GM10266 (cell line): ENCODE measurements at regions not wholly inside any gene's neighbourhood (a gene's known extent, or its start where the extent isn't known, plus 50 kb on each side); places are given as distances from the start of the nearest gene placed in this dataset.
"Not testable (repeated sequence)": the region's sequence is repeated elsewhere in the genome, so short reads cannot be mapped to it uniquely, and the experiment has no call there.

Experiments used
- DNase-seq: peaks from one replicate; pipeline ENCODE4 v3.0.0; 2012; ENCODE audit errors: extremely low spot score
- CTCF ChIP-seq: IDR thresholded peaks from 2 replicates; pipeline ENCODE4 v1.5.1; 2012; ENCODE audit warnings: mild to moderate bottlenecking, low read depth; ENCODE audit not compliant: control insufficient read depth, insufficient read depth; ENCODE audit errors: missing control alignments

GRCh38 chr1:148263128-148263905 lies 111.2 kb upstream of the NBPF11 start:
- no peak for TF ChIP-seq CTCF
- DNase-seq = peak; percentile 79

GRCh38 chr1:148261684-148262083 lies 109.6 kb upstream of the NBPF11 start:
- DNase-seq = not testable (repeated sequence)

DNA sequence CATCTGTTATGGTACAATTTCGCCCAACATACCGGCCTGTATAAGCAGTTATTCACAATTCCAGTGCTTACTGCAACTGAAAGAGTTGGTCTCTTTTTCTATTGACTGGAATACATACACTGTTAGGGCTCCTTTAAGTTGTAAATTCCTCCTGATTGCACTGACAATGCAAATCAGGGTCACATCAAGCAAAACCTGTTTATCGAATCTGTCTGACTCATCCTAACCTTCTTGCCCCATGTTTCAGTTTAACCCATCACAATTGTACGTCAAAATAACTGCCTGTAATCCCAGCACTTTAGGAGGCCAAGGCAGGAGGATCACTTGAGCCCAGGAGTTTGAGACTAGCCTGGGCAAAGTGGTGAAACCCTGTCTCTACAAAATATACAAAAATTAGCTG lies 105.8 kb upstream of the NBPF11 start:
- DNase-seq = not testable (repeated sequence)

GRCh38 chr1:148254611-148255429 lies 102.7 kb upstream of the NBPF11 start:
- peak; percentile 25 for DNase-seq
- TF ChIP-seq CTCF = peak; percentile 59

DNA sequence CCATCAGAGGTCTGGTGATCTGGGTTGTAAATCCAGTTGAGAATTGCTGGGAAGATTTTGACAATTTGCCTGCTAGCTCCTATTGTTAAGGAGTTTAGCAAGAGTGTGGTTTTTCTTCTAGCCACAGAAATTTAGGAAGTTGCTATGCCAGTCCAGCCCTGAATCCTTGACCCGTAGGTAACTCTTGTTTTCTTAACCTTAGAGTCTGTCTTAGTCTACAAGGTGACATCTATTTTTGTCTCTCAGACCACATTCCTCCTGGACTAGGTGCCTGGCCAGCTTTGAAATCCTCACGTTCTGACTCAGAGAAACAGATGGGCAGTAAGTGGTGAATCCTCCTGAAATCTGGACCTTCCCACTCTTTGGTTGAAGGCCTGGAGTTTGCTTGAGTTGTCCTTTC lies 101.7 kb upstream of the NBPF11 start:
- DNase-seq = not testable (repeated sequence)

DNA sequence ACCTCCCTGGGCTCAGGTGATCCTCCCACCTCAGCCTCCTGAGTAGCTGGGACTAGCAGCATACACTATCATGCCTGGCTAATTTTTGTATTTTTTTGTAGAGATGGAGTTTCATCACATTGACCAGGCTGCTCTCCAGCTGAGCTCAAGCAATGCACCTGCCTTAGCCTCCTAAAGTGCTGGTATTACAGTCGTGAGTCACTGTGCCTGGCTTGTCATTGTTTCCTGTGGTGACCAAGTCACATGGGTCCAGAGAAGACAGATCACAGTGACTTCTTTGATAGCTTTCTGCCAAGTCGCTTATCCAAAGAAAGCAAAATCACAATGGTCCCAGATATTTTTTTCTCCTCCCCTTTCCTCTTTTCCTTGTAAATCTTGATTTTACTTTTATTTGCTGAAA lies 96.7 kb upstream of the NBPF11 start:
- not testable (repeated sequence) for DNase-seq

DNA sequence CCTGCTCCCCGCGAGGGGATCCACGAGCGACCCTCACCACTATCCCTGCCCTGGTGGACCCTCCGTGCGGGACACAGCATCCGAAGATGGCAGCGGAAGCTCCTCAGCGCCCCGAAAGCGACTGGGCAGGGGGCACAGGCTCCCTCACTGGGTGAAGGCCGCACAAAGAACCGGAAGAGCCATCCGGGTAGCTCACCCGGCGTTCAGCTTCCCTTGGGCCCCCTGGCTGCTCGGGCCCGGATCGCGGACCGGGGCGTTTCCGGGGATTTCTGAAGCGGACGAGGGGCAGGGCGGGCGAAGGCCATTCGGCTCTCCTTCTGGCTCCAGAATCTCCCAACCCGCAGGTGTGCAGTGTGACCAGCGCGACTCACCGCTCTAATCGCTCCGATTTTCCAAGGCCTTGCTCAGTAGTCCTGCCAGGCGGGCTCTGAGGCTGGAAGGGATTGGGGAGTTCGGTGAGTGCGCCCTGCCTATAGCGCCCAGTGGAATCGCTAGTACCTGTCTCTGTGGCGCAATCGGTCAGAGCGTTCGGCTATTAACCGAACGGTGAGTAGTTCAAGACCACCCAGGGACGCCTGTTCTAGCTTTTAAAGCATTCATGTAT lies 94.3 kb upstream of the NBPF11 start:
- not testable (repeated sequence) for DNase-seq

- not testable (repeated sequence) for DNase-seq
Observed at GRCh38 chr1:148245843-148246242, 93.8 kb upstream of the NBPF11 start.

DNA sequence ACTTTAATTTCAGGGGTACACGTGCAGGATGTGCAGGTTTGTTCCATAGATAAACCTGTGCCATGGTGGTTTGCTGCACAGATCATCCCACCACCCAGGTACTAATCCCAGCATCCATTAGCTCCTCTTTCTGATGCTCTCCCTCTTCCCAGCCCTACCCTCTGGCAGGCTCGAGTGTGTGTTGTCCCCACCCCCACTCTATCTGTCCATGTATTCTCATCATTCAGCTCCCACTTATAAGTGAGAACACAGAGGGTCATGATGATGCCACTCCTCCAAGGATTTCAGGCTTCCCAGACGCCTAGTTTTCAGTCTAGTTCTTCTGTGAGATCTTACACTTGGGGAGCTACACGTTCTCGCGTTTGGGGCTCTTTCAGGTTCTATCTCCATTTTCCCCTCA lies 93.4 kb upstream of the NBPF11 start:
- not testable (repeated sequence) for DNase-seq

- DNase-seq = not testable (repeated sequence)
Observed at GRCh38 chr1:148233250-148233649, 81.2 kb upstream of the NBPF11 start.

GRCh38 chr1:148228846-148229245 lies 76.8 kb upstream of the NBPF11 start:
- not testable (repeated sequence) for DNase-seq

DNA sequence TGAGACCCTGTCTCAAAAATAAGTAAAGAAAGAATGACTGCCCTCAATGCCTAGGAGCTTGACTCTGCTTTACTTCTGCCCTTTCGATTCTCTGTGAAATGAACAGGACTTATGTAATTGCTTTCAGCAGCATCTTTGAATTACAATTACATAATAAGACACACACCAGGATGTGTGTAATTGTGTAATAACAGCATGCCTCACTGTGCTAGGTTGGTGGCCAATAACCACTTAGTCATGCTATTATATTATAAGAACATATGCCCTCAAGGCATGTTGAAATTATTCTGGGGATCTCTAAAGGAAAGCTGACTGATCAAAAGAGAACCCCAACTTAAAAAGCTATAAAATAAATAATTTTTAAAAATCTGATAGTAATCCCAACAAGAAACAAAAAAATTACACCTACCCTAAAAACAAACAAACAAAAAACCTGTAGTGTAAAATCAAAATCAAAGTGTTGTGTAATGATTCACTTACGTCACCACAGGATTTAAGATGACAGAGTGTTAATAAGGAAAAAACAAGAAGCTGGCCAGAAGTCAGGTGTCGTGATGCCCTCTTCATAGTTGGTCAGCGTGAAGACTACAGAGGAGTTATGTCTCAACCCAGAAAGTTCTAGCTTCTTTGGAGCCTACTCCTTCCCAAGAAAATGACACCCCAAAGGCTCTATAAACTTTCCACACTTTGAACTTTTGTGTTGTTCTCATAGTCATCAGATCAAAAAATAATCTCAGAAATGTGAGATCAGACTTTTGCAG lies 70.5 kb upstream of the NBPF11 start:
- not testable (repeated sequence) for DNase-seq

GRCh38 chr1:148221593-148221992 lies 69.5 kb upstream of the NBPF11 start:
- not testable (repeated sequence) for DNase-seq

- DNase-seq = not testable (repeated sequence)
Observed at GRCh38 chr1:148219229-148219628, 67.1 kb upstream of the NBPF11 start.

- not testable (repeated sequence) for DNase-seq
Observed at GRCh38 chr1:148211191-148211590, 59.1 kb upstream of the NBPF11 start.

DNA sequence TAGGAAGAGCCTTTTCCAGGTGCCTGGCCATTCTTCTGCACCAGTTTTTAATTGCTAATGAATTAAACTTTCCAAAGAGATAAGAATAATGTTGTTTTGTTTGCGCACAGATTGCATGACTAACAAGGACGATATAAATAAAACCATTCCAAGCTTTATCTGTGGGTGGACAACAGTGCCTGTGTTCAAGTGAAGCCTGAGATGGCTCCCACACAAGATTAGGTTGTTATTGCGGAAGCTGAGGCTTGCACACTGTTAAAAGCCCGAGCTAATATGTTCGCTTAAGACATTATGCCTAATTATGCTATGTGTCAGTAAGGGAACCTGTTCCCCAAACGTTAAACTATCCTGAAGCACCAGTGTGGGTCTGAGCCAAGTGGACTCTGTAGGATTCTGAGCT lies 58.5 kb upstream of the NBPF11 start:
- not testable (repeated sequence) for DNase-seq

DNA sequence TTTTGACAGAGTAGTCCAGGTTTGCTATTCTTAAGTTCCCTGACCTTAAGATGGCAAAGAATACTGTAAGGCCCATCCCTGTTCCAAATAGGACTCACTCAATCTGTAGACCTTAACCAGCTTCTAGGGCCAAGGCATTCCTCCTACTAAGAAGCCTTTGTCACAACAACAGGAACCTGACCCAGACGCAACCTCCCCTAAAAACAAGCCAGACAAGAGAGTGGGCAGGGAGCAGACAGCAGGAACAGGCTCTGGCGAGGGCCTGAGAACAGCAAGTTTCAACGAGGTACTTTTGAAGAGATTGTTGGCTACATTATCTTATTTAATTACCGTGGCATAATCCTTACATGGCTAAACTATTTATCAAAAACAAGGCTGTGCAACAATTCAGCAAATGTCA lies 58.1 kb upstream of the NBPF11 start:
- not testable (repeated sequence) for DNase-seq

DNA sequence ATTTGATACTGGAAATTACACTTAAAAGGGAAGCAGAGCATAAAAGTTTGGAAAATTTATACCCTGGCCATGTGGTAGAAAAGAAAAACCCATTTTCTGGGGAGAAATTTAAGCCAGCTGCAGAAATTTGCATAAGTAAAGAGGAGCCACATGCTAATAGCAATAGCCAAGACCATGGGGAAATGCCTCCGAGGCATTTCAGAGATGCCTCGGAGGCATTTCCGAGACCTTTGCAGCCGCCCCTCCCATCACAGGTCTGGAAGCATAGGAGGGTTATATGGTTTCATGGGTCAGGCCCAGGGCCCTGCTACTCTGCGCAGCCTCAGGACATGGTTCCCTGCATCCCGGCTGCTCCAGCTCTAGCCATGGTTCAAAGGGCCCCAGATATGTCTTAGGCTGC lies 49.9 kb upstream of the NBPF11 start:
- DNase-seq = not testable (repeated sequence)
